ENCODE measurements at regions not wholly inside any gene's neighbourhood (a gene's known extent, or its start where the extent isn't known, plus 50 kb on each side); places are given as distances from the start of the nearest gene placed in this dataset.

DNA sequence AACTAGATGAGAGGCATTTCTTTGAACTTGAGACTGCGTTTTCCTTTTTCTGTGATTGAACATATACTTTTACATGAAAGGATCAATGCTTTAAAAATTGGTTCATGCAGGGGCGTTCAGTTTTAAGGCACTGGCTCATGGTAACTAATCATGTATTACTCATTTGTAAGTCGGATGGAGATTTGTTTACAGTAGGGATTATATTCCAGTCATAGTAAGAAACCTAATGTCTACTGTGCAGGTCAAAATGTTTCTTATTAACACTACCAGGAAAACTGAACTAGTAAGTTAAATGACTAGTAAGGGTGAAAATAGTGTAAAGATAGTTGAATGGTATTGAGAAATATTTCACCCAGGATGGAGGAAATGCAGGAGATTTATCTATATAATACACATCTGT, 258.8 kb upstream of the GBE1 start:
- TF ChIP-seq, protein P1, sequence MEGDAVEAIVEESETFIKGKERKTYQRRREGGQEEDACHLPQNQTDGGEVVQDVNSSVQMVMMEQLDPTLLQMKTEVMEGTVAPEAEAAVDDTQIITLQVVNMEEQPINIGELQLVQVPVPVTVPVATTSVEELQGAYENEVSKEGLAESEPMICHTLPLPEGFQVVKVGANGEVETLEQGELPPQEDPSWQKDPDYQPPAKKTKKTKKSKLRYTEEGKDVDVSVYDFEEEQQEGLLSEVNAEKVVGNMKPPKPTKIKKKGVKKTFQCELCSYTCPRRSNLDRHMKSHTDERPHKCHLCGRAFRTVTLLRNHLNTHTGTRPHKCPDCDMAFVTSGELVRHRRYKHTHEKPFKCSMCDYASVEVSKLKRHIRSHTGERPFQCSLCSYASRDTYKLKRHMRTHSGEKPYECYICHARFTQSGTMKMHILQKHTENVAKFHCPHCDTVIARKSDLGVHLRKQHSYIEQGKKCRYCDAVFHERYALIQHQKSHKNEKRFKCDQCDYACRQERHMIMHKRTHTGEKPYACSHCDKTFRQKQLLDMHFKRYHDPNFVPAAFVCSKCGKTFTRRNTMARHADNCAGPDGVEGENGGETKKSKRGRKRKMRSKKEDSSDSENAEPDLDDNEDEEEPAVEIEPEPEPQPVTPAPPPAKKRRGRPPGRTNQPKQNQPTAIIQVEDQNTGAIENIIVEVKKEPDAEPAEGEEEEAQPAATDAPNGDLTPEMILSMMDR (conservative IDR thresholded peaks at IDR 0.05; ENCODE audit: control insufficient read depth, insufficient read depth, low read depth, low read length), result no peak
- H3K4me3 ChIP-seq (ENCODE audit: control insufficient read depth, low read depth, low read length), result no peak overlapping the region
- DNase-seq (ENCODE audit: low read depth), result no peak

DNA sequence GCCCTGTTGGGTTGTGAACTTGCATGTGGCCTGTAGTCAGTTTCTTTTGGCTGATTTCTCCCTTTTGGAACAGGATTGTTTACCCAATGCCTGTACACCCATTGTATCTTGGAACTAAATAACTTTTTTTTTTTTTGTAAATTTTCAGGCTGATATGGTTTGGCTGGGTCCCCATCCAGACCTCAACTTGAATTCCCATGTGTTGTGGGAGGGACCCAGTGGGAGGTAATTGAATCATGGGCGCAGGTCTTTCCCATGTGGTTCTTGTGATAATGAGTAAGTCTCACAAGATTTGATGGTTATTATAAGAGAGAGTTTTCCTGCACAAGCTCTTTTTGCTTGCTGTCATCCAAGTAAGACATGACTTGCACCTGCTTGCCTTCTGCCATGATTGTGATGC, 253.8 kb upstream of the GBE1 start:
- no peak overlapping the region for H3K4me3 ChIP-seq (ENCODE audit: control insufficient read depth, low read depth, low read length)
- DNase-seq (ENCODE audit: low read depth), result no peak
- TF ChIP-seq, protein P1 (conservative IDR thresholded peaks at IDR 0.05; ENCODE audit: control insufficient read depth, insufficient read depth, low read depth, low read length), result no peak

DNA sequence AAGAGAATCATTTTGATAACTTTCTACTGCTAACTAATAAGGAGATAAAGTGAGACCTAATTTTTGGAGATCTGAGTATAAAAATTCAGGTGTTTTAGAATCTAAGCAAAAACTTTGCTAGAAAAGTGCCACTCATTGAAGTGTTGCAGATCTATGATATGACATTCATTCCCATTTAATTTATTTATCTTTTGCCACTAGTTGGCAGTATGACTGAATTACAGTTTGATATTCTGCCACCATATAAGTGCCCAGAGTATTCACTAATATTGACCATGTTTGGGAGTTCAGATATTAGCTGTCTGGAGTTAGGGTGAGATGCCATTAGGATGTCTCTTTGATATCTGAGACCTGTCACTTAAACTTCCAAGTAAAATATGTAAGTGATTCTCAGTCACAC, 251.3 kb upstream of the GBE1 start:
- DNase-seq (ENCODE audit: low read depth), result no peak
- H3K4me3 ChIP-seq (ENCODE audit: control insufficient read depth, low read depth, low read length), result no peak overlapping the region
- TF ChIP-seq, protein P1 (conservative IDR thresholded peaks at IDR 0.05; ENCODE audit: control insufficient read depth, insufficient read depth, low read depth, low read length), result peak; percentile 33

DNA sequence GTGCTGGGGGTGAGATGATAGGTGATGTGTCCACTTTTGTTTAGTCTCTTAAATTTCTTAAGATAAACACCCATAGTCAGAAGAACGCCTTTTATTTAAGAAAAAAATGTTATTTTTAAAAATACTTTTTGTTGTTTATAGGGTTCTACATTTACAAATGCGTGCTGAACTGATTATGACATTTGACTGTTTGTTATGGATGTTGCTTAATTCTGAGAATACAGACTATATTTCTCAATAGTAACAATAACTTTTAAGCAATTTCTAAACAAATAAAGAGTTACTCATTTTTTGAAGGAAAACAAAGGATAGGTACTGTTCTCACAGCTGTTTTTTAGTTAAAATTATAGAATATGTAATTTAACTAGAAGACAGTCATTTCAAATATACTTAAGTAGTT, 249.9 kb upstream of the GBE1 start:
- H3K4me3 ChIP-seq (ENCODE audit: control insufficient read depth, low read depth, low read length), result no peak overlapping the region
- TF ChIP-seq, protein P1 (conservative IDR thresholded peaks at IDR 0.05; ENCODE audit: control insufficient read depth, insufficient read depth, low read depth, low read length), result no peak
- no peak for DNase-seq (ENCODE audit: low read depth)

DNA sequence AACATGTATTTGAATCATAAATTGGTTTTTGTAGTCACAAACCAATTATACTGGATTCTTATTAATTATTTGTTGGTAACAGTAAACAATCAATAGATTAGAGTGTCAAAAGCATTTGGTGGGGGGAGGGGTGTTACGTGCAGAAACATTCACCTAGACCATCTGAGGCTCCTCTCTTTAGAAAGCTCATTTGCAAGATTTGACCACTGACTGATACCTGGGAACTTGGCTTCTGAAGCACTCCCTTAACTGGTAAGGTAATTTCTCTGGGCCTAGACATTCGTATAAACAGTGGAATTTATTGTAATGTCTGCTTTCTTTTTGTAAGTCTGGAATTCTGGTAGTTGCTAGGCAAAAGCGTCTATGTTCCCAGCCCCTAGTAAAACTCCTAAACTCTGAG, 243.8 kb upstream of the GBE1 start:
- no peak for DNase-seq (ENCODE audit: low read depth)
- TF ChIP-seq, protein P1 (conservative IDR thresholded peaks at IDR 0.05; ENCODE audit: control insufficient read depth, insufficient read depth, low read depth, low read length), result no peak

DNA sequence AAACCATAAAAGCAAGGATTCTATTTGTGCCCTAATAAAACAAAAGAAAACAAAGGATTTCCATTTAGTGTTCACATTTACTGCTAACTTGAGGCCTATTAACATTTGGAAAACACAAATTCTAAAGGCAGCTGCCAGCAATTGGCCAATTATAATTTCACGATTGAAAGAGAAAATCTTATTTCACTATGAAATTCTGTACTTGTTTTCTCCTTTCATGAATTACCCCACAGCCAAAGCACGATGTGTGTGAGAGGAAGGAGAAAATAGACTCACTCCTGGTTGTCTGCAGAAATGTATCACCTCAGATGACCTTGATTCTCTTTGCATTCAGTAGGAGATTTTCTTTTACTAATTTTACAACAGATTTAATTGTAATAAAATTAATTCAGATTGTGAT, 242.8 kb upstream of the GBE1 start:
- no peak for DNase-seq (ENCODE audit: low read depth)
- H3K4me3 ChIP-seq (ENCODE audit: control insufficient read depth, low read depth, low read length), result no peak overlapping the region
- TF ChIP-seq, protein P1 (conservative IDR thresholded peaks at IDR 0.05; ENCODE audit: control insufficient read depth, insufficient read depth, low read depth, low read length), result no peak

More for the DNA sequence above, 243.8 kb upstream of the GBE1 start:
- no peak overlapping the region for H3K4me3 ChIP-seq (ENCODE audit: control insufficient read depth, low read depth, low read length)

DNA sequence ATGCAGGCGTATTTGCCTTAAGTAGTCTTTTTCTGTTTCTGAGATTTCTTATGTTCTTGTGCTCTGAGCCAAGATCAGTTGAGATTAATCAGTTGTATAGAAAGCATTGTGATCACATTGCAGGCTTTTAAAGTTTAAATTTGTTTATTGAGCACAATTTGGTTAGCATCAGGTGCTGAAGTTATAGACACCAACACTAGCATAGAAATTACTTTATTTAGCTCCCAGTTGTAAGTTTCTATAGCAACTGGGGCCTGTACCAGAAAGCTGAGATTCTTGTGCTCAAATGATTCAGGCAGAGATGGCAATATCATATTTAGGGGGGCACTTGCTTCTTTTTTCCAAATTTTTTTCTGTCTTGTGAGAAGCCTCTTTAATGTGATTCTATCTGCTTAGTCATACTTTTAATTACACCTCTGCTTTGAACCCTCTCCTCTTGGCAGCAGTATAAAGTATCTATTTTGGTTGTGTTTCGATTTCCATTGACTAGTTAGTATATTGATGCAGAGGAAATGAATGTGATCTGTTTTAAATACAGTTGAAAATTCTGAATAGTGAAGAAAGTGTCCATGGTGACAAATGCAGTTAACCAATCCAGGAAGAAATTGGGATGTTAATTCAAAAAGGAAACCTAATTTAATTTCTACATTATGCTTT, 241.7 kb upstream of the GBE1 start:
- no peak for DNase-seq (ENCODE audit: low read depth)
- TF ChIP-seq, protein P1 (conservative IDR thresholded peaks at IDR 0.05; ENCODE audit: control insufficient read depth, insufficient read depth, low read depth, low read length), result no peak
- no peak overlapping the region for H3K4me3 ChIP-seq (ENCODE audit: control insufficient read depth, low read depth, low read length)

All from fibroblast of mammary gland (primary cell).